ENCODE measurements at regions not wholly inside any gene's neighbourhood (a gene's known extent, or its start where the extent isn't known, plus 50 kb on each side); places are given as distances from the start of the nearest gene placed in this dataset.

DNA sequence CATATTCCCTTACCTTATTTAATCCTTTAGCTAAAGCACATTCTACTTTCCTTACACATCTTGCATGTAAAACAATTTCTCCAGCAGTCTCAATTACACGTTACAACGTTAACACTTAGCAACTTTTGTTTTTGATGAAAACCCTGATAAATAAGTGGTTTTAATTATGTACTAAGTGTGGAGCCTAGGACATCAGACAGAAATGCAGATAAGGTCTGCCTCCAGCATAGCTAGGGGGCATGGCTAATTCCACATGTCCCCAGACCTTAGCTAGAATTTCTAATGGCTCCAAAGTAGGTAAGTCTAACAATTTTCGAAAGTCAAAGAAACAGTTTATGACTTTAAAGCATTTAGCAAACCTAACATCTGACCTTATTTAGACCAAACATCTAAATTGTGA is 77.4 kb upstream of the TERB2 start:
- FAIRE-seq, result no peak
- no peak for DNase-seq (ENCODE audit: low read depth in 1 of 2, low spot score in 2 of 2)
- CTCF ChIA-PET (ENCODE audit: partially characterized antibody), result interaction anchor here (1.1 kb wide), 1 partner anchor 25 kb away, joined by 3 read pairs; no protein-coding TSS in a partner anchor
- H3K27ac ChIP-seq (ENCODE audit: low read depth, low read length), result no peak overlapping the region
- POLR2A ChIA-PET (ENCODE audit: partially characterized antibody), result no interaction called here
- H3K27me3 ChIP-seq (replicated peaks in 1 of 4; ENCODE audit: control insufficient read depth in 3 of 4, extremely low read depth in 1 of 4, insufficient read depth in 3 of 4, low read length in 3 of 4), result no peaks in the 10 kb centered on the region
- H2AFZ ChIP-seq (ENCODE audit: low read length), result no peak overlapping the region
- no peaks in the 10 kb centered on the region for H3K79me2 ChIP-seq (ENCODE audit: control insufficient read depth in 1 of 2, insufficient read depth in 2 of 2, low read length in 2 of 2)
- H3K23ac ChIP-seq (ENCODE audit: insufficient read length), result no peak overlapping the region
- H2AK5ac ChIP-seq (ENCODE audit: low read depth, low read length), result no peak overlapping the region
- no peak overlapping the region for H2BK20ac ChIP-seq (ENCODE audit: low read length)
- no peak overlapping the region for H3K4me3 ChIP-seq (ENCODE audit: extremely low read depth in 1 of 4, insufficient read depth in 2 of 4, low read depth in 3 of 4, low read length in 4 of 4)
- no peak overlapping the region for H4K8ac ChIP-seq (ENCODE audit: extremely low read depth, insufficient read depth, low read length)
- H3K14ac ChIP-seq (ENCODE audit: insufficient read length), result no peak overlapping the region
- no peaks in the 10 kb centered on the region for H3K23me2 ChIP-seq (ENCODE audit: low read depth, low read length)
- H3K4me2 ChIP-seq (ENCODE audit: insufficient read depth in 1 of 2, low read depth in 2 of 2, low read length in 2 of 2), result no peak overlapping the region
- H2BK5ac ChIP-seq (ENCODE audit: low read depth, low read length), result no peak overlapping the region
- no peaks in the 10 kb centered on the region for H4K20me1 ChIP-seq (replicated peaks in 1 of 2; ENCODE audit: control insufficient read depth in 1 of 2, insufficient read depth in 2 of 2, low read length in 2 of 2)
- no peak overlapping the region for H4K5ac ChIP-seq (ENCODE audit: insufficient read length, low read depth, low read length)
- H3K9me3 ChIP-seq (ENCODE audit: insufficient read depth in 2 of 2, low read depth in 1 of 2, low read length in 1 of 2), result peaks cover 32 to 51% of the 10 kb centered on the region in 2 experiments
- no peak overlapping the region for H3K9ac ChIP-seq (replicated peaks in 1 of 4; ENCODE audit: extremely low read depth in 1 of 4, low read depth in 3 of 4, low read length in 3 of 4)
- 90% methylated on average over 3 of the region's 3 CpGs; no CpG with 5 or more reads in 1 of the 2 experiments for WGBS, 2 experiments (ENCODE audit: extremely low coverage in 1 of 2, insufficient coverage in 1 of 2, insufficient read length in 1 of 2, insufficient replicate concordance in 2 of 2, low coverage in 1 of 2, low lambda C conversion rate in 2 of 2, missing lambda C conversion rate in 1 of 2)
- no peak overlapping the region for H2BK15ac ChIP-seq (ENCODE audit: low read length)
- no peak overlapping the region for H2BK120ac ChIP-seq (replicated peaks; ENCODE audit: low read depth, low read length)
- H4K91ac ChIP-seq (replicated peaks; ENCODE audit: insufficient read length, low read length), result no peak overlapping the region
- H3K36me3 ChIP-seq (ENCODE audit: control insufficient read depth in 2 of 4, insufficient read depth in 4 of 4, low read length in 3 of 4), result no peaks in the 10 kb centered on the region; a peak in 1 of 8 replicates
- H2BK12ac ChIP-seq (ENCODE audit: low read depth, low read length), result no peak overlapping the region
- H3K4ac ChIP-seq (replicated peaks; ENCODE audit: insufficient read length, low read depth, low read length), result no peak overlapping the region
- H3K79me1 ChIP-seq (ENCODE audit: low read depth, low read length), result no peaks in the 10 kb centered on the region
- H3K4me1 ChIP-seq (replicated peaks in 1 of 4; ENCODE audit: control insufficient read depth in 3 of 4, insufficient read depth in 4 of 4, low read length in 3 of 4), result peaks cover 0 to 5% (median 0%) of the 10 kb centered on the region in 4 experiments; a peak in 2 of 7 replicates
- H3K56ac ChIP-seq (replicated peaks; ENCODE audit: insufficient read length, low read depth, low read length), result no peak overlapping the region
- no peak overlapping the region for H3K18ac ChIP-seq (ENCODE audit: extremely low read depth, low read length)
- TF ChIP-seq TEAD4 (IDR thresholded peaks at IDR 0.05; ENCODE audit: low read depth, low read length) (no peak), KDM1A (IDR thresholded peaks at IDR 0.05; ENCODE audit: borderline replicate concordance, low read length) (no peak), RXRA (IDR thresholded peaks at IDR 0.05; ENCODE audit: insufficient read depth, low read depth, low read length) (no peak), EP300 (IDR thresholded peaks at IDR 0.05; ENCODE audit: borderline replicate concordance in 1 of 2, low read depth in 2 of 2, low read length in 2 of 2) (no peak), RNF2 (IDR thresholded peaks at IDR 0.05; ENCODE audit: borderline replicate concordance, low read depth, low read length, missing control alignments, poor library complexity, severe bottlenecking) (no peak), ASH2L (IDR thresholded peaks at IDR 0.05; ENCODE audit: low read length) (no peak), GABPA (IDR thresholded peaks at IDR 0.05; ENCODE audit: borderline replicate concordance, insufficient read depth, low read length) (no peak)
- TF ChIP-seq, protein P1, sequence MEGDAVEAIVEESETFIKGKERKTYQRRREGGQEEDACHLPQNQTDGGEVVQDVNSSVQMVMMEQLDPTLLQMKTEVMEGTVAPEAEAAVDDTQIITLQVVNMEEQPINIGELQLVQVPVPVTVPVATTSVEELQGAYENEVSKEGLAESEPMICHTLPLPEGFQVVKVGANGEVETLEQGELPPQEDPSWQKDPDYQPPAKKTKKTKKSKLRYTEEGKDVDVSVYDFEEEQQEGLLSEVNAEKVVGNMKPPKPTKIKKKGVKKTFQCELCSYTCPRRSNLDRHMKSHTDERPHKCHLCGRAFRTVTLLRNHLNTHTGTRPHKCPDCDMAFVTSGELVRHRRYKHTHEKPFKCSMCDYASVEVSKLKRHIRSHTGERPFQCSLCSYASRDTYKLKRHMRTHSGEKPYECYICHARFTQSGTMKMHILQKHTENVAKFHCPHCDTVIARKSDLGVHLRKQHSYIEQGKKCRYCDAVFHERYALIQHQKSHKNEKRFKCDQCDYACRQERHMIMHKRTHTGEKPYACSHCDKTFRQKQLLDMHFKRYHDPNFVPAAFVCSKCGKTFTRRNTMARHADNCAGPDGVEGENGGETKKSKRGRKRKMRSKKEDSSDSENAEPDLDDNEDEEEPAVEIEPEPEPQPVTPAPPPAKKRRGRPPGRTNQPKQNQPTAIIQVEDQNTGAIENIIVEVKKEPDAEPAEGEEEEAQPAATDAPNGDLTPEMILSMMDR (IDR thresholded peaks at IDR 0.05; ENCODE audit: control extremely low read depth in 1 of 3, insufficient read depth in 1 of 3, low read depth in 1 of 3, low read length in 3 of 3), result no peak
- TF ChIP-seq, protein P2, sequence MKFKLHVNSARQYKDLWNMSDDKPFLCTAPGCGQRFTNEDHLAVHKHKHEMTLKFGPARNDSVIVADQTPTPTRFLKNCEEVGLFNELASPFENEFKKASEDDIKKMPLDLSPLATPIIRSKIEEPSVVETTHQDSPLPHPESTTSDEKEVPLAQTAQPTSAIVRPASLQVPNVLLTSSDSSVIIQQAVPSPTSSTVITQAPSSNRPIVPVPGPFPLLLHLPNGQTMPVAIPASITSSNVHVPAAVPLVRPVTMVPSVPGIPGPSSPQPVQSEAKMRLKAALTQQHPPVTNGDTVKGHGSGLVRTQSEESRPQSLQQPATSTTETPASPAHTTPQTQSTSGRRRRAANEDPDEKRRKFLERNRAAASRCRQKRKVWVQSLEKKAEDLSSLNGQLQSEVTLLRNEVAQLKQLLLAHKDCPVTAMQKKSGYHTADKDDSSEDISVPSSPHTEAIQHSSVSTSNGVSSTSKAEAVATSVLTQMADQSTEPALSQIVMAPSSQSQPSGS (IDR thresholded peaks at IDR 0.05; ENCODE audit: low read length), result no peak

All from H1 (cell line).